LNCAP (cell line): ENCODE measurements at regions not wholly inside any gene's neighbourhood (a gene's known extent, or its start where the extent isn't known, plus 50 kb on each side); places are given as distances from the start of the nearest gene placed in this dataset.

Source experiments
- TF ChIP-seq, protein P1 (sequence below): fragments of 450-650 bp; IDR thresholded peaks from 2 replicates; pipeline ENCODE4 v1.5.1; 2017; ENCODE audit warnings: mild to moderate bottlenecking

DNA sequence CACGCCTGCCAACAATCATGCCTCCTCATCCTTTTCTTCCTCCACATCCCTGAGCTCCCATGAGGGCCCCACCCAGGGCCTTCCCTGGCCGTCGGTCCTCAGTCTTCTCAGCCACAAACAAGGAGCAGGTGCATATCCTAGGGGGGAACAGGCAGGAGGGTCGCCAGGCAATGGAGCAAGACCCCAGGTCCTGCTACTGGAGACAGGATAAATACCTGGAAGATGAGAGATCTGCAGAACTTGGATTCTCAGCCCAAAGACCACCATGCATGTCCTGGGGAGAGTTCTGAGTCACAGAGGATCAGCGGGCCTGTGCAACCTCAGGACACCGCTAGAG, 344.7 kb upstream of the TSHZ3 start:
- TF ChIP-seq, protein P1, sequence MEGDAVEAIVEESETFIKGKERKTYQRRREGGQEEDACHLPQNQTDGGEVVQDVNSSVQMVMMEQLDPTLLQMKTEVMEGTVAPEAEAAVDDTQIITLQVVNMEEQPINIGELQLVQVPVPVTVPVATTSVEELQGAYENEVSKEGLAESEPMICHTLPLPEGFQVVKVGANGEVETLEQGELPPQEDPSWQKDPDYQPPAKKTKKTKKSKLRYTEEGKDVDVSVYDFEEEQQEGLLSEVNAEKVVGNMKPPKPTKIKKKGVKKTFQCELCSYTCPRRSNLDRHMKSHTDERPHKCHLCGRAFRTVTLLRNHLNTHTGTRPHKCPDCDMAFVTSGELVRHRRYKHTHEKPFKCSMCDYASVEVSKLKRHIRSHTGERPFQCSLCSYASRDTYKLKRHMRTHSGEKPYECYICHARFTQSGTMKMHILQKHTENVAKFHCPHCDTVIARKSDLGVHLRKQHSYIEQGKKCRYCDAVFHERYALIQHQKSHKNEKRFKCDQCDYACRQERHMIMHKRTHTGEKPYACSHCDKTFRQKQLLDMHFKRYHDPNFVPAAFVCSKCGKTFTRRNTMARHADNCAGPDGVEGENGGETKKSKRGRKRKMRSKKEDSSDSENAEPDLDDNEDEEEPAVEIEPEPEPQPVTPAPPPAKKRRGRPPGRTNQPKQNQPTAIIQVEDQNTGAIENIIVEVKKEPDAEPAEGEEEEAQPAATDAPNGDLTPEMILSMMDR = no peak

- TF ChIP-seq, protein P1 = no peak
Observed at GRCh38 chr19:31694761-31695160, 345.5 kb upstream of the TSHZ3 start.

DNA sequence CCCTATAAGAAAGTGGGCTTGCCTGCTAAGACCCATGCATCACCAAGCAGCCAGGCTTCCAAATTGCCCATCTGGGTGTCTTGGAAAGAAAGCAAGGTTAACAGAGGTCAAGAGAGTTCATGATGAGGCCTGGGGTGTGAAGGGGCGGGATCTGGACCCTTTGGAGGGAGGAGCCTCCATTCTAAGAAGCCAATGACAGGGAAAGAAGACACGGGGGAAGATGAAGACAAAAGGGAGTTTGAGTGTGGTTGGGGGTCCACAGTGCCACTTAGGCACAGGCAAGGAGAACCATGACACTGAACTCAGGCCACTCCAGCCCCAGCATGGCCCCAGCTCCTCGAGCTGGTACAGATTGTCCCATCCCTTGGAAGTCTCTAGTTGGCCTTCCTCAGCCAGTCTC, 350.2 kb upstream of the TSHZ3 start:
- TF ChIP-seq, protein P1 = no peak

GRCh38 chr19:31701146-31701545, 351.9 kb upstream of the TSHZ3 start:
- TF ChIP-seq, protein P1 = no peak

GRCh38 chr19:31705656-31706055, 356.4 kb upstream of the TSHZ3 start:
- TF ChIP-seq, protein P1 = no peak

- TF ChIP-seq, protein P1 = no peak
Observed at GRCh38 chr19:31706131-31706530, 356.9 kb upstream of the TSHZ3 start.

- TF ChIP-seq, protein P1 = no peak
Observed at GRCh38 chr19:31706691-31707620, 357.7 kb upstream of the TSHZ3 start.
